ENCODE measurements at regions not wholly inside any gene's neighbourhood (a gene's known extent, or its start where the extent isn't known, plus 50 kb on each side); places are given as distances from the start of the nearest gene placed in this dataset.

DNA sequence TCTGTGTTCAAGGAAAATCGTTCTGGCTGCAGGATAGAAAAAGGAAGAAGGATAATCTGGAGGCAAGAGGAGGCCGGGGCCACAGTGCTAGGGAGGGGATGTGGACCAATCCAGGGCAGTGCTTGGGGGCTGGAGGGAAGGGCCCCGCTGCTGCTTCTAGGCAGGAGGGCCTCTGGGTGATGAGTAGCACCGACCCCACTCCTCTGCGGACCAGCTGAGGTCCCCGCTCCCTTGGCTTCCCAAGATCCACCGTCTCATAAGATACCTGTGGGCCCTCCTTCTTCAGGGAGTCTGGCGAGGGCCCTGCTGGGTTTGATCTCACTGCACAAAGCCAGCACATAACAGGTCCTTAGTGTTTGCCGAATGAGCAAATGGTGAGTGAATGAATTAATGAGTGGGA, 93.5 kb upstream of the MVB12B start:
- POLR2A ChIA-PET: no interaction called here
- intact Hi-C loops (cut with micrococcal nuclease): no loop called here
- BruUV-seq (replicated peaks): no TSS peak

More for the DNA sequence above, 93.5 kb upstream of the MVB12B start:
- Histone ChIP-seq H4K20me1 (replicated peaks; ENCODE audit: control insufficient read depth, extremely low read depth, insufficient read depth, low read length) (no peaks in the 10 kb centered on the region), H3K9me3 (replicated peaks; ENCODE audit: control insufficient read depth, insufficient read depth, low read length) (no peaks in the 10 kb centered on the region), H2AFZ (ENCODE audit: low read depth, low read length) (no peak overlapping the region), H3K27me3 (ENCODE audit: control insufficient read depth in 2 of 2, insufficient read depth in 2 of 2, low read length in 2 of 2) (no peaks in the 10 kb centered on the region), H3K36me3 (ENCODE audit: control insufficient read depth in 2 of 2, extremely low read depth in 1 of 2, insufficient read depth in 2 of 2, low read length in 2 of 2) (no peaks in the 10 kb centered on the region), H3K27ac (ENCODE audit: insufficient read depth, low read depth, low read length) (no peak overlapping the region), H3K4me1 (ENCODE audit: control insufficient read depth, extremely low read depth, insufficient read depth, low read length) (no peaks in the 10 kb centered on the region), H3K4me3 (replicated peaks in 1 of 3; ENCODE audit: insufficient read depth in 1 of 3, low read depth in 1 of 3, low read length in 3 of 3) (no peak overlapping the region), H3K9ac (replicated peaks; ENCODE audit: extremely low read depth, insufficient read depth, low read length) (no peak overlapping the region), H3K4me2 (ENCODE audit: insufficient read depth, low read length) (no peak overlapping the region), H3K9me1 (replicated peaks; ENCODE audit: control insufficient read depth, extremely low read depth, insufficient read depth, low read length) (no peaks in the 10 kb centered on the region), H3K79me2 (ENCODE audit: control insufficient read depth, insufficient read depth, low read length) (no peaks in the 10 kb centered on the region)
- TF ChIP-seq GATA2 (IDR thresholded peaks at IDR 0.05; ENCODE audit: insufficient read depth, insufficient read length, low read depth, low read length) (no peak), EZH2 (IDR thresholded peaks at IDR 0.05; ENCODE audit: borderline replicate concordance, low read depth, low read length, severe bottlenecking) (no peak), FOS (IDR thresholded peaks at IDR 0.05; ENCODE audit: borderline replicate concordance, insufficient read depth, low read length) (no peak), MYC (IDR thresholded peaks at IDR 0.05; ENCODE audit: low read depth, low read length) (no peak), POLR2AphosphoS5 (IDR thresholded peaks at IDR 0.05; ENCODE audit: insufficient read depth, low read depth, low read length) (no peak), POLR2A (IDR thresholded peaks at IDR 0.05; ENCODE audit: low read depth, low read length) (no peak), JUN (IDR thresholded peaks at IDR 0.05; ENCODE audit: borderline replicate concordance, insufficient read depth, insufficient read length, low read depth) (no peak)
- TF ChIP-seq, protein P1, sequence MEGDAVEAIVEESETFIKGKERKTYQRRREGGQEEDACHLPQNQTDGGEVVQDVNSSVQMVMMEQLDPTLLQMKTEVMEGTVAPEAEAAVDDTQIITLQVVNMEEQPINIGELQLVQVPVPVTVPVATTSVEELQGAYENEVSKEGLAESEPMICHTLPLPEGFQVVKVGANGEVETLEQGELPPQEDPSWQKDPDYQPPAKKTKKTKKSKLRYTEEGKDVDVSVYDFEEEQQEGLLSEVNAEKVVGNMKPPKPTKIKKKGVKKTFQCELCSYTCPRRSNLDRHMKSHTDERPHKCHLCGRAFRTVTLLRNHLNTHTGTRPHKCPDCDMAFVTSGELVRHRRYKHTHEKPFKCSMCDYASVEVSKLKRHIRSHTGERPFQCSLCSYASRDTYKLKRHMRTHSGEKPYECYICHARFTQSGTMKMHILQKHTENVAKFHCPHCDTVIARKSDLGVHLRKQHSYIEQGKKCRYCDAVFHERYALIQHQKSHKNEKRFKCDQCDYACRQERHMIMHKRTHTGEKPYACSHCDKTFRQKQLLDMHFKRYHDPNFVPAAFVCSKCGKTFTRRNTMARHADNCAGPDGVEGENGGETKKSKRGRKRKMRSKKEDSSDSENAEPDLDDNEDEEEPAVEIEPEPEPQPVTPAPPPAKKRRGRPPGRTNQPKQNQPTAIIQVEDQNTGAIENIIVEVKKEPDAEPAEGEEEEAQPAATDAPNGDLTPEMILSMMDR (IDR thresholded peaks at IDR 0.05; ENCODE audit: extremely low read depth in 1 of 2, insufficient read depth in 1 of 2, low read depth in 1 of 2, low read length in 2 of 2): no peak
- TF ChIP-seq, protein P2, sequence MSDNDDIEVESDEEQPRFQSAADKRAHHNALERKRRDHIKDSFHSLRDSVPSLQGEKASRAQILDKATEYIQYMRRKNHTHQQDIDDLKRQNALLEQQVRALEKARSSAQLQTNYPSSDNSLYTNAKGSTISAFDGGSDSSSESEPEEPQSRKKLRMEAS (IDR thresholded peaks at IDR 0.05; ENCODE audit: insufficient read depth, insufficient read length): no peak
- FAIRE-seq (no peak), DNase-seq (ENCODE audit: low read depth, low spot score) (no peak)
- CTCF ChIA-PET: interaction anchor here (1.5 to 1.6 kb wide), 2 partner anchors 13 to 825 kb away, joined by 3 to 8 read pairs; no protein-coding TSS in a partner anchor
- dilution Hi-C loops (cut with MboI; ENCODE audit: extremely low pct_ligation_motif_present, low sequenced_read_pairs): no loop called here

All from endothelial cell of umbilical vein (primary cell).